Neural progenitor cell (in vitro differentiated cells): ENCODE measurements at regions not wholly inside any gene's neighbourhood (a gene's known extent, or its start where the extent isn't known, plus 50 kb on each side); places are given as distances from the start of the nearest gene placed in this dataset.

Source experiments
- CTCF ChIP-seq: fragments of 200-600 bp; sonication (generic); IDR thresholded peaks from 2 replicates; pipeline ENCODE4 v1.5.1; 2017; ENCODE audit warnings: antibody characterized with exemption, mild to moderate bottlenecking
- EZH2 ChIP-seq: fragments of 200-600 bp; sonication (generic); IDR thresholded peaks from 2 replicates; pipeline ENCODE4 v1.6.1; 2017; ENCODE audit warnings: antibody characterized with exemption, mild to moderate bottlenecking, moderate library complexity
- EZH2phosphoT487 ChIP-seq: fragments of 200-600 bp; sonication (generic); IDR thresholded peaks from 2 replicates; pipeline ENCODE4 v1.6.1; 2017; ENCODE audit warnings: antibody characterized with exemption

- TF ChIP-seq CTCF, result no peak
- TF ChIP-seq EZH2phosphoT487, result no peak
- TF ChIP-seq EZH2, result no peak
These were observed 264.4 kb downstream of the UQCRFS1 start for GRCh38 chr19:28948566-28948965.
